BJ (cell line): ENCODE measurements at regions not wholly inside any gene's neighbourhood (a gene's known extent, or its start where the extent isn't known, plus 50 kb on each side); places are given as distances from the start of the nearest gene placed in this dataset.

Source experiments
- CTCF ChIA-PET: fragments of 350-600 bp; formaldehyde crosslinking; extraction: SDS; loops from one replicate; lab custom pipeline; 2021; ENCODE audit warnings: antibody characterized with exemption, inconsistent platforms; lab: Yijun Ruan, JAX
- POLR2A ChIA-PET: fragments of 300-600 bp; sonication (Branson Sonifier 250); formaldehyde crosslinking; extraction: SDS; loops from one replicate; lab custom pipeline; 2021; ENCODE audit warnings: antibody characterized with exemption; lab: Charles Lee
- DNase-seq: peaks from one replicate; pipeline ENCODE4 v3.0.0-alpha.2; 2011; ENCODE audit warnings: low read depth
- H3K27me3 ChIP-seq: 2 replicates; pipeline ENCODE4 v1.6.0; 2011; ENCODE audit warnings: low read length; ENCODE audit not compliant: control insufficient read depth, insufficient read depth
- H3K36me3 ChIP-seq: 2 replicates; pipeline ENCODE4 v1.5.1; 2011; ENCODE audit warnings: low read length; ENCODE audit not compliant: control insufficient read depth, insufficient read depth
- H3K4me3 ChIP-seq: 2 replicates; pipeline ENCODE4 v1.5.1; 2011; ENCODE audit warnings: low read depth, mild to moderate bottlenecking, control low read depth, low read length
- TF ChIP-seq, protein P1 (sequence below): IDR thresholded peaks from 2 replicates; pipeline ENCODE4 v1.5.1; 2011; ENCODE audit warnings: low read depth, mild to moderate bottlenecking, control low read depth, inconsistent platforms, low read length, moderate library complexity; ENCODE audit not compliant: insufficient read depth

DNA sequence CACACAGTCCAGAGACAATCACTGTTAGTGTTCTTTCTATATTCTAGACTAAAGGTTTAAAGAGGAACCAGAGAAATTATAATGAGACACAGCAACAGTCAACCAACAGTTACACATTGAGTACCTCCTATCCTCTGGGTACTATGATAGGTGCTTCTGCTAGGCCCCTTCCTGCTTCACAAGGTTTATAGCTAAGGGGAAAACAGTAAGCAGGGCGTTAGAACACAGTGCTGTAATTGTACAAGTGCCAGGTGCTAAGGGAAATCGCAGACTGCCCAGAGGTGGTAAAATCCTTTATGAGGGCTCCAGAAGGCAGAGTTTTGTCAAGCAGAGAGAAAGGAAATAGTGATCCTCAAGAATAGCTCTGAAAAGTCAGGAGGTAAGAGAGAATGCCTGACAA is 297.2 kb upstream of the FAT3 start:
- POLR2A ChIA-PET, result no interaction called here

DNA sequence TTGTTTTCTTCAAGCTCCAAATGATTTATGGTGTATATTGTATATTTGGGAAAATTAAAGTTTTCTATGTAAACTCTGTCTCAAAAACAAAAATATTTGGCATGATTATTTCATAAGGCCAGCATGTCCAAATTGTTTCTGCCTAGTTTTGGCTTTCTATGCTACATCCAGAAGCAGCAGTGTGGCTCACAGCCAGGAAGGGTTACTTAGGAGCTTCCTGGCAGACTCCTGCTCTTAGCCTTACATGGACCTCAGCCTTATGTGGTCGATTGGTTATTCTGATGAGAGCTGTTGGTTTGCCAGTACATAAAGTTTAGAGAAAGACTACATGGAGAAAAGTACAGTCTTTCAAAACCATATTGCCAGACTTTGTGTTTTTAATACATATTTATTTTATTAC is 297.7 kb upstream of the FAT3 start:
- Histone ChIP-seq H3K36me3 (no peaks in the 10 kb centered on the region), H3K4me3 (no peak overlapping the region), H3K27me3 (no peaks in the 10 kb centered on the region)
- CTCF ChIA-PET, result no interaction called here
- DNase-seq, result no peak
- TF ChIP-seq, protein P1, sequence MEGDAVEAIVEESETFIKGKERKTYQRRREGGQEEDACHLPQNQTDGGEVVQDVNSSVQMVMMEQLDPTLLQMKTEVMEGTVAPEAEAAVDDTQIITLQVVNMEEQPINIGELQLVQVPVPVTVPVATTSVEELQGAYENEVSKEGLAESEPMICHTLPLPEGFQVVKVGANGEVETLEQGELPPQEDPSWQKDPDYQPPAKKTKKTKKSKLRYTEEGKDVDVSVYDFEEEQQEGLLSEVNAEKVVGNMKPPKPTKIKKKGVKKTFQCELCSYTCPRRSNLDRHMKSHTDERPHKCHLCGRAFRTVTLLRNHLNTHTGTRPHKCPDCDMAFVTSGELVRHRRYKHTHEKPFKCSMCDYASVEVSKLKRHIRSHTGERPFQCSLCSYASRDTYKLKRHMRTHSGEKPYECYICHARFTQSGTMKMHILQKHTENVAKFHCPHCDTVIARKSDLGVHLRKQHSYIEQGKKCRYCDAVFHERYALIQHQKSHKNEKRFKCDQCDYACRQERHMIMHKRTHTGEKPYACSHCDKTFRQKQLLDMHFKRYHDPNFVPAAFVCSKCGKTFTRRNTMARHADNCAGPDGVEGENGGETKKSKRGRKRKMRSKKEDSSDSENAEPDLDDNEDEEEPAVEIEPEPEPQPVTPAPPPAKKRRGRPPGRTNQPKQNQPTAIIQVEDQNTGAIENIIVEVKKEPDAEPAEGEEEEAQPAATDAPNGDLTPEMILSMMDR, result no peak
- POLR2A ChIA-PET, result no interaction called here

More for the DNA sequence above, 297.2 kb upstream of the FAT3 start:
- no peak for DNase-seq
- Histone ChIP-seq H3K36me3 (no peaks in the 10 kb centered on the region), H3K4me3 (no peak overlapping the region), H3K27me3 (no peaks in the 10 kb centered on the region)
- TF ChIP-seq, protein P1, result no peak
- CTCF ChIA-PET, result no interaction called here

DNA sequence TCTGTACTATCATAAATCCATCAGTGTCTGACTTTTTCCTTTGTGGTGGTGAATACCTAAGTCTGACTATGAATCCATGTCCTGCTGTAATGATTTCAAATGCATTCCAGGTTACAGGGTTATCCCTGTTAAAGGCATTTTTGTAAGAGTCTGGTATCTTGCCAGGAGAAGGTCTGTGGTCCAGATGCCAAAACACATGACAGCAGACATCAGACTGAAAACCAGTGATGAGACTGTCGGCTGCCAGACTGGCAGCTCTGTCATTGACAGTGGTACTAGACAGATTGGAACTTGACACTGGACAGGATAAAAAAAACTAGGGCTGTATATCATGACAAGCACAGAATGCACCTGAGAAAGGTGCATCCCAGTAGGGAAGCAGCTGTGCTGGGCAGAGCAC is 301.8 kb upstream of the FAT3 start:
- TF ChIP-seq, protein P1, result no peak
- H3K4me3 ChIP-seq, result no peak overlapping the region
- DNase-seq, result no peak
- no peaks in the 10 kb centered on the region for H3K27me3 ChIP-seq
- POLR2A ChIA-PET, result no interaction called here
- H3K36me3 ChIP-seq, result no peaks in the 10 kb centered on the region
- CTCF ChIA-PET, result interaction anchor here (1.1 kb wide), 1 partner anchor 11 kb away, joined by 3 read pairs; no protein-coding TSS in a partner anchor

DNA sequence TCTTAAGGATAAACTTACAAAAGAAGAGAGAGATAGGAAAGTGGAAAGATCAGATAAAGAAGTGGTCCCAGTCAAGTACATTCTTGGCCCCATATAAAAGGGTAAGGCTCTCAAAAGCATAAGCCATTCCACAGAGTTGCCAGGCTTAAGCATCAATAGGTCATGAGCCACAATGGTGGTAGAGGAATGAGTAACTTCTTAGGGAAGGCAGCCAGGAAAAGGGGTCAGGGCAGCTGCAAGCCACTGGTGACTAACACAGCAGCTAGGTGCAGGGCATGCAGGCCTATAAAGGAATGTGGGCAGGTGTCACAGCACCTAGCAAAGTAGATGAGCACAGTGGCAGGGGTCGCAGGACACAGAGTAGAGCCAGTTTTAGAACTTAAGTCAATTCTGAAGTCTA is 302.6 kb upstream of the FAT3 start:
- no peak overlapping the region for H3K4me3 ChIP-seq
- H3K36me3 ChIP-seq, result no peaks in the 10 kb centered on the region
- no peak for DNase-seq
- ChIA-PET POLR2A (no interaction called here), CTCF (interaction anchor here (1.1 kb wide), 1 partner anchor 10 kb away, joined by 3 read pairs; no protein-coding TSS in a partner anchor)
- no peaks in the 10 kb centered on the region for H3K27me3 ChIP-seq
- TF ChIP-seq, protein P1, result no peak

DNA sequence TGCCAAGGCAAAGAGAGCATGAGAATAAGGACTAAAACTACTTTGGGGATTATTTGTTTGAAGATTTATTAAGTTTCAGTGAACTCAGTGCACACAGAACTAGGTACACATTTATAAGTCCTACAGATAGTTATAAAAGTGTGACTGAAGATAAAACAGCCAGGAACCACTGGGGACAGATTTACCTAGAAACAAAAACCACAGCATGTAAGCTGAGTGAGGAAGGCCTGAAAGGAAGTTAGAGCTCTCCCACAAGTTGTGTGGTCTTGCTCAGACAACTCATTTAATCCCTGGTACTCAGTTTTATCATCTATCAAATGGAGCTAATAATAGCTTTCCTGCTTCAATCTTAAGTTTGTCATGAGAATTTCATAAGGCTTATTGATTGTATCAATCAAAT is 311.2 kb upstream of the FAT3 start:
- Histone ChIP-seq H3K27me3 (no peaks in the 10 kb centered on the region), H3K36me3 (no peaks in the 10 kb centered on the region), H3K4me3 (no peak overlapping the region)
- no peak for DNase-seq
- ChIA-PET POLR2A (interaction anchor here (0.6 kb wide), 1 partner anchor 42 kb away, joined by 4 read pairs; no protein-coding TSS in a partner anchor), CTCF (no interaction called here)
- TF ChIP-seq, protein P1, result no peak
